Esophagus muscularis mucosa (tissue), 4 donors: ENCODE measurements at regions not wholly inside any gene's neighbourhood (a gene's known extent, or its start where the extent isn't known, plus 50 kb on each side); places are given as distances from the start of the nearest gene placed in this dataset.

ENCODE experiments used
- CTCF ChIP-seq, 3 experiments: fragments of 200-600 bp in 2 of 3; fragments of 450-650 bp in 1 of 3; sonication (generic) in 2 of 3; IDR thresholded peaks; one replicate each; pipeline ENCODE4 v1.5.1; 2017 to 2019; ENCODE audit warnings: antibody characterized with exemption in 3 of 3, mild to moderate bottlenecking in 2 of 3, moderate library complexity in 1 of 3
- EP300 ChIP-seq: sonication (generic); formaldehyde crosslinking; IDR thresholded peaks from one replicate; pipeline ENCODE4 v1.6.1; 2017; ENCODE audit warnings: antibody characterized with exemption
- POLR2A ChIP-seq: fragments of 450-650 bp; IDR thresholded peaks from one replicate; pipeline ENCODE4 v1.6.1; 2017; ENCODE audit warnings: antibody characterized with exemption, moderate library complexity, mild to moderate bottlenecking, low read depth
- POLR2AphosphoS5 ChIP-seq, 2 donors: sonication (generic); formaldehyde crosslinking; IDR thresholded peaks; one replicate each; pipeline ENCODE4 v1.6.1; 2017; ENCODE audit warnings: antibody characterized with exemption in 2 of 2

- TF ChIP-seq EP300 (no peak), CTCF (IDR thresholded peaks at IDR 0.05) (no peak), POLR2A (no peak), POLR2AphosphoS5 (IDR thresholded peaks at IDR 0.05) (no peak)
Observed at GRCh38 chr22:26785932-26786331, 128.5 kb downstream of the MIAT start.
